Pancreas (tissue), 10 donors: ENCODE measurements at regions not wholly inside any gene's neighbourhood (a gene's known extent, or its start where the extent isn't known, plus 50 kb on each side); places are given as distances from the start of the nearest gene placed in this dataset.

ENCODE experiments used
- ATAC-seq, 4 donors: fragments of 200-7000 bp; cut with Tn5 transposase; one replicate each; pipeline versions ENCODE4 v1.8.0 to v1.9.1; 2020; ENCODE audit warnings: mild to moderate bottlenecking in 4 of 4, moderate library complexity in 4 of 4
- DNase-seq, 6 donors: peaks; one replicate each; pipeline ENCODE4 v3.0.0-alpha.2; 2020
- FAIRE-seq: peaks from 2 replicates; lab custom pipeline; 2012; peaks lifted over from hg19 to GRCh38; lab: Jason Lieb, UNC
- H3K27ac ChIP-seq, 4 donors: fragments of 200-600 bp; sonication (generic); 1 replicate in 3 of 4; 2 replicates in 1 of 4; pipeline versions ENCODE4 v1.5.0 to v1.8.0; 2020
- H3K27me3 ChIP-seq, 4 donors: fragments of 200-600 bp; one replicate each; pipeline ENCODE4 v1.8.0; 2021
- H3K36me3 ChIP-seq, 3 donors: fragments of 200-600 bp; sonication (generic) in 1 of 3; one replicate each; pipeline versions ENCODE4 v1.5.0 to v1.8.0; 2020 to 2021
- H3K4me1 ChIP-seq, 3 donors: fragments of 200-600 bp; one replicate each; pipeline ENCODE4 v1.8.0; 2021
- H3K4me3 ChIP-seq, 4 donors: fragments of 200-600 bp; sonication (generic) in 2 of 4; one replicate each; pipeline versions ENCODE4 v1.5.0 to v1.8.0; 2020 to 2021
- H3K9me3 ChIP-seq, 4 donors: fragments of 200-600 bp; one replicate each; pipeline ENCODE4 v1.8.0; 2021
- CTCF ChIP-seq, 4 donors: fragments of 200-600 bp; sonication (generic) in 3 of 4; IDR thresholded peaks; one replicate each; pipeline versions ENCODE4 v1.5.0 to v1.8.0; 2021; ENCODE audit warnings: antibody characterized with exemption in 4 of 4
- WGBS, 2 donors: extraction: QIAGEN DNeasy Blood & Tissue Kit; methylation state at CpG; one replicate each; pipeline ENCODE4 v1.1.7; 2013; 5-methylcytosine and 5-hydroxymethylcytosine counted together
- intact Hi-C, 3 donors: fragments of 100-400 bp; cut with DNase I; formaldehyde crosslinking; loops; one replicate each; pipeline versions ENCODE4 v1.11.1 to v1.14.2; 2022
- donor health status: healthy with polysubstance abuse.
- donor health status: DM: no; HTN: no; CAD: no; lungs with moderate emphysema.
- donor health status: DM: no; HTN: no; CAD: no.
- donor health status: control.
- donor health status: control.
- donor health status: Bipolar disorder and iron deficiency.
- donor health status: DM: yes; HTN: yes; CAD: no.
- donor health status: DM: no; HTN: no; CAD: no.
- donor health status: DM: no; HTN: no; CAD: no.
- donor health status: DM: yes; HTN: yes; CAD: no.

- H3K27me3 ChIP-seq: no peaks in the 10 kb centered on the region
- peaks cover 0 to 12% (median 0%) of the 10 kb centered on the region in 3 donors for H3K4me1 ChIP-seq
- DNase-seq (no peak), FAIRE-seq (no peak), ATAC-seq (peak in 3 of 4 donors; percentile 31 to 38 (median 35))
- H3K9me3 ChIP-seq: no peaks in the 10 kb centered on the region
- intact Hi-C loops: no loop called here
- TF ChIP-seq CTCF (IDR thresholded peaks at IDR 0.05): no peak
- 82 to 88% methylated on average over 9 of the region's 9 CpGs for WGBS, 2 donors
- no peak overlapping the region for H3K4me3 ChIP-seq
- H3K27ac ChIP-seq: peak overlapping the region in 2 of 4 donors; percentile 19 to 21
- H3K36me3 ChIP-seq: no peaks in the 10 kb centered on the region
These were observed 191.7 kb upstream of the TPM1 start for GRCh38 chr15:62850791-62851291.

- intact Hi-C loops: no loop called here
- 51 to 56% methylated on average over 5 of the region's 5 CpGs for WGBS, 2 donors
- FAIRE-seq (no peak), DNase-seq (peak in 1 of 6 donors; percentile 68), ATAC-seq (peak; percentile 11 to 23 (median 22))
- no peaks in the 10 kb centered on the region for H3K9me3 ChIP-seq
- H3K27ac ChIP-seq: peak overlapping the region in 1 of 4 donors; percentile 54
- no peak overlapping the region for H3K4me3 ChIP-seq
- TF ChIP-seq CTCF (IDR thresholded peaks at IDR 0.05): no peak
- peaks cover 0 to 16% (median 0%) of the 10 kb centered on the region in 3 donors for H3K4me1 ChIP-seq
- H3K36me3 ChIP-seq: no peaks in the 10 kb centered on the region
- H3K27me3 ChIP-seq: no peaks in the 10 kb centered on the region
These were observed 189.3 kb upstream of the TPM1 start for GRCh38 chr15:62853114-62853840.

- Histone ChIP-seq H3K4me3 (no peak overlapping the region), H3K9me3 (no peaks in the 10 kb centered on the region), H3K4me1 (peaks cover 0 to 11% (median 0%) of the 10 kb centered on the region in 3 donors), H3K36me3 (no peaks in the 10 kb centered on the region), H3K27ac (peak overlapping the region in 1 of 4 donors; percentile 54), H3K27me3 (no peaks in the 10 kb centered on the region)
- FAIRE-seq: no peak
- intact Hi-C loops: no loop called here
- no peak for DNase-seq
- WGBS, 2 donors: 32 to 53% methylated on average over 6 of the region's 6 CpGs
- ATAC-seq: peak in 1 of 4 donors; percentile 24
- no peak for TF ChIP-seq CTCF (IDR thresholded peaks at IDR 0.05)
These were observed 188.7 kb upstream of the TPM1 start for GRCh38 chr15:62853841-62854225.

- intact Hi-C loops: no loop called here
- FAIRE-seq: no peak
These were observed 188.0 kb upstream of the TPM1 start for GRCh38 chr15:62854420-62855084.

More at GRCh38 chr15:62854420-62855084, 188.0 kb upstream of the TPM1 start:
- WGBS, 2 donors: 83% methylated on average over 12 of the region's 12 CpGs
- Histone ChIP-seq H3K27ac (no peak overlapping the region), H3K36me3 (no peaks in the 10 kb centered on the region), H3K27me3 (no peaks in the 10 kb centered on the region), H3K9me3 (no peaks in the 10 kb centered on the region), H3K4me3 (no peak overlapping the region), H3K4me1 (peaks cover 0 to 9% (median 0%) of the 10 kb centered on the region in 3 donors)
- TF ChIP-seq CTCF (IDR thresholded peaks at IDR 0.05): no peak
- no peak for DNase-seq
- no peak for ATAC-seq
